GM23338 (cell line): ENCODE measurements at regions not wholly inside any gene's neighbourhood (a gene's known extent, or its start where the extent isn't known, plus 50 kb on each side); places are given as distances from the start of the nearest gene placed in this dataset.
"Not testable (repeated sequence)": the region's sequence is repeated elsewhere in the genome, so short reads cannot be mapped to it uniquely, and the experiment has no call there.

Source experiments
- ATAC-seq: fragments of 200-7000 bp; cut with Tn5 transposase; 3 replicates; pipeline ENCODE4 v1.9.1; 2020
- DNase-seq: peaks from one replicate; pipeline ENCODE4 v3.0.0-alpha.2; 2015; ENCODE audit warnings: low spot score
- H2AFZ ChIP-seq: fragments of 200-600 bp; sonication (generic); 2 replicates; pipeline ENCODE4 v1.8.0; 2016; ENCODE audit warnings: antibody characterized with exemption, mild to moderate bottlenecking, moderate library complexity
- H3F3A ChIP-seq: fragments of 200-600 bp; sonication (generic); replicated peaks from 2 replicates; pipeline ENCODE4 v1.8.0; 2017; ENCODE audit warnings: antibody characterized with exemption, mixed run types, low read depth
- H3K27ac ChIP-seq: fragments of 200-600 bp; sonication (generic); 2 replicates; pipeline ENCODE4 v1.6.1; 2016; ENCODE audit warnings: low read depth
- H3K27me3 ChIP-seq: fragments of 200-600 bp; sonication (generic); 2 replicates; pipeline ENCODE4 v1.8.0; 2016; ENCODE audit warnings: mild to moderate bottlenecking, mixed run types, moderate library complexity; ENCODE audit not compliant: insufficient read depth
- H3K36me3 ChIP-seq: fragments of 200-600 bp; sonication (generic); 2 replicates; pipeline ENCODE4 v1.8.0; 2016; ENCODE audit warnings: mild to moderate bottlenecking; ENCODE audit not compliant: insufficient read depth
- H3K4me1 ChIP-seq: fragments of 200-600 bp; sonication (generic); 2 replicates; pipeline ENCODE4 v1.8.0; 2016; ENCODE audit warnings: mild to moderate bottlenecking, moderate library complexity; ENCODE audit not compliant: insufficient read depth
- H3K4me2 ChIP-seq: fragments of 200-600 bp; sonication (generic); 2 replicates; pipeline ENCODE4 v1.7.1; 2017; ENCODE audit warnings: mixed run types
- H3K4me3 ChIP-seq: fragments of 200-600 bp; sonication (generic); 2 replicates; pipeline ENCODE4 v1.6.1; 2016; ENCODE audit warnings: mixed run types
- H3K79me2 ChIP-seq: fragments of 200-600 bp; sonication (generic); replicated peaks from 2 replicates; pipeline ENCODE4 v1.8.0; 2017; ENCODE audit warnings: mild to moderate bottlenecking; ENCODE audit not compliant: insufficient read depth
- H3K9me2 ChIP-seq: fragments of 200-600 bp; sonication (generic); 2 replicates; pipeline ENCODE4 v1.8.0; 2017; ENCODE audit not compliant: insufficient read depth
- H4K20me1 ChIP-seq: fragments of 200-600 bp; sonication (generic); replicated peaks from 2 replicates; pipeline ENCODE4 v1.8.0; 2017; ENCODE audit warnings: mild to moderate bottlenecking; ENCODE audit not compliant: insufficient read depth
- H3K27ac Mint-ChIP-seq: 2 replicates; pipeline ENCODE4 v1.8.0; 2020; ENCODE audit warnings: inconsistent platforms, mild to moderate bottlenecking, moderate library complexity, mixed read lengths
- H3K27me3 Mint-ChIP-seq: 3 replicates; pipeline ENCODE4 v1.8.0; 2022; ENCODE audit warnings: low read depth, mild to moderate bottlenecking, moderate library complexity, mixed read lengths, inconsistent platforms; ENCODE audit not compliant: insufficient read depth, poor library complexity
- H3K36me3 Mint-ChIP-seq: 3 replicates; pipeline ENCODE4 v1.8.0; 2021; ENCODE audit warnings: low read depth, mild to moderate bottlenecking, inconsistent platforms, moderate library complexity, mixed read lengths
- H3K4me1 Mint-ChIP-seq: 3 replicates; pipeline ENCODE4 v1.8.0; 2020; ENCODE audit warnings: mild to moderate bottlenecking, inconsistent platforms, mixed read lengths
- H3K4me3 Mint-ChIP-seq: 3 replicates; pipeline ENCODE4 v1.8.0; 2021; ENCODE audit warnings: moderate library complexity, mild to moderate bottlenecking, inconsistent platforms, mixed read lengths
- H3K9me3 Mint-ChIP-seq: 3 replicates; pipeline ENCODE4 v1.8.0; 2020; ENCODE audit warnings: moderate library complexity, mild to moderate bottlenecking, inconsistent platforms, mixed read lengths
- CREB1 ChIP-seq: fragments of 250-450 bp; sonication (Bioruptor Pico); IDR thresholded peaks from 2 replicates; pipeline ENCODE4 v1.5.0; 2020; ENCODE audit warnings: low read depth, mild to moderate bottlenecking, moderate library complexity
- ZNF114 ChIP-seq: fragments of 250-450 bp; sonication (Bioruptor Pico); IDR thresholded peaks from 2 replicates; pipeline ENCODE4 v1.5.0; 2020; ENCODE audit warnings: mild to moderate bottlenecking, moderate library complexity
- TF ChIP-seq, protein P1 (sequence below): IDR thresholded peaks from one replicate; pipeline ENCODE4 v1.6.1; 2018; ENCODE audit warnings: antibody characterized with exemption; ENCODE audit not compliant: unreplicated experiment

DNA sequence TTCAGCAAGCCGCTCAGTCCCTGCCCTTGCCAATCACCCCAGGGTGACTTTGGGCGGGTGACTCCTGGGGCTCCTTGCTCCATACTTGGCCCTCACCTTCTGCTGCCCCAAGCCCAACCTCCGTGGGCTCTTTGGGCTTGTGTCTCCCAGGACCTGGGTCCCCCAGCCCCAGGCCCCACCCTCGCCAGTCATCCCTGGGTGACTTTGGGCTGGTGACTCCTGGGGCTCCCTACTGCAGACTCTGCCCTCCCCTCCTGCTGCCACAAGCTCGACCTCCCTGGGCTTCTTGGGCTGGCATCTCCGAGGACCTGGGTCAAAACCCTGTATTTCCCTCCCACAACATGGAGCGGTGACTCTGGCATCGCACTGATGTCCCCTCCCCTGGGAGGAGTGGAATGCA lies 151.5 kb downstream of the GOLGA6L4 start (continued):
- TF ChIP-seq ZNF114 (CRISPR knock-in tag) (no peak), CREB1 (CRISPR knock-in tag) (no peak)
- TF ChIP-seq, protein P1, sequence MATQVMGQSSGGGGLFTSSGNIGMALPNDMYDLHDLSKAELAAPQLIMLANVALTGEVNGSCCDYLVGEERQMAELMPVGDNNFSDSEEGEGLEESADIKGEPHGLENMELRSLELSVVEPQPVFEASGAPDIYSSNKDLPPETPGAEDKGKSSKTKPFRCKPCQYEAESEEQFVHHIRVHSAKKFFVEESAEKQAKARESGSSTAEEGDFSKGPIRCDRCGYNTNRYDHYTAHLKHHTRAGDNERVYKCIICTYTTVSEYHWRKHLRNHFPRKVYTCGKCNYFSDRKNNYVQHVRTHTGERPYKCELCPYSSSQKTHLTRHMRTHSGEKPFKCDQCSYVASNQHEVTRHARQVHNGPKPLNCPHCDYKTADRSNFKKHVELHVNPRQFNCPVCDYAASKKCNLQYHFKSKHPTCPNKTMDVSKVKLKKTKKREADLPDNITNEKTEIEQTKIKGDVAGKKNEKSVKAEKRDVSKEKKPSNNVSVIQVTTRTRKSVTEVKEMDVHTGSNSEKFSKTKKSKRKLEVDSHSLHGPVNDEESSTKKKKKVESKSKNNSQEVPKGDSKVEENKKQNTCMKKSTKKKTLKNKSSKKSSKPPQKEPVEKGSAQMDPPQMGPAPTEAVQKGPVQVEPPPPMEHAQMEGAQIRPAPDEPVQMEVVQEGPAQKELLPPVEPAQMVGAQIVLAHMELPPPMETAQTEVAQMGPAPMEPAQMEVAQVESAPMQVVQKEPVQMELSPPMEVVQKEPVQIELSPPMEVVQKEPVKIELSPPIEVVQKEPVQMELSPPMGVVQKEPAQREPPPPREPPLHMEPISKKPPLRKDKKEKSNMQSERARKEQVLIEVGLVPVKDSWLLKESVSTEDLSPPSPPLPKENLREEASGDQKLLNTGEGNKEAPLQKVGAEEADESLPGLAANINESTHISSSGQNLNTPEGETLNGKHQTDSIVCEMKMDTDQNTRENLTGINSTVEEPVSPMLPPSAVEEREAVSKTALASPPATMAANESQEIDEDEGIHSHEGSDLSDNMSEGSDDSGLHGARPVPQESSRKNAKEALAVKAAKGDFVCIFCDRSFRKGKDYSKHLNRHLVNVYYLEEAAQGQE, result no peak

DNA sequence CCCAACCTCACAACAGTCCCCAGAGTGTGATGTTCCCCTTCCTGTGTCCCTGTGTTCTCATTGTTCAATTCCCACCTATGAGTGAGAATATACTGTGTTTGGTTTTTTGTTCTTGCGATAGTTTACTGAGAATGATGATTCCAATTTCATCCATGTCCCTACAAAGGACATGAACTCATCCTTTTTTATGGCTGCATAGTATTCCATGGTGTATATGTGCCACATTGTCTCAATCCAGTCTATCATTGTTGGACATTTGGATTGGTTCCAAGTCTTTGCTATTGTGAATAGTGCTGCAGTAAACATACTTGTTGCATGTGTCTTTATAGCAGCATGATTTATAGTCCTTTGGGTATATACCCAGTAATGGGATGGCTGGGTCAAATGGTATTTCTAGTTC lies 152.6 kb downstream of the GOLGA6L4 start:
- H3F3A ChIP-seq, ATAC-seq, H3K4me2 ChIP-seq, H3K9me2 ChIP-seq, H2AFZ ChIP-seq, H3K36me3 Mint-ChIP-seq, H3K4me1 Mint-ChIP-seq, H3K4me3 Mint-ChIP-seq, H3K9me3 Mint-ChIP-seq, H3K27me3 ChIP-seq, H3K4me3 ChIP-seq, DNase-seq, H3K4me1 ChIP-seq, H3K27ac ChIP-seq, H4K20me1 ChIP-seq, H3K27ac Mint-ChIP-seq, H3K36me3 ChIP-seq, H3K79me2 ChIP-seq: not testable (repeated sequence)
- H3K27me3 Mint-ChIP-seq, result peaks cover 14% of the 10 kb centered on the region

DNA sequence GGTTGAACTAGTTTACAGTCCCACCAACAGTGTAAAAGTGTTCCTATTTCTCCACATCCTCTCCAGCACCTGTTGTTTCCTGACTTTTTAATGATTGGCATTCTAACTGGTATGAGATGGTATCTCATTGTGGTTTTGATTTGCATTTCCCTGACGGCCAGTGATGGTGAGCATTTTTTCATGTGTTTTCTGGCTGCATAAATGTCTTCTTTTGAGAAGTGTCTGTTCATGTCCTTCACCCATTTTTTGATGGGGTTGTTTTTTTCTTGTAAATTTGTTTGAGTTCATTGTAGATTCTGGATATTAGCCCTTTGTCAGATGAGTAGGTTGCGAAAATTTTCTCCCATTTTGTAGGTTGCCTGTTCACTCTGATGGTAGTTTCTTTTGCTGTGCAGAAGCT lies 153.1 kb downstream of the GOLGA6L4 start:
- not testable (repeated sequence) for H3K27ac Mint-ChIP-seq, H3K4me1 ChIP-seq, H3K4me3 ChIP-seq, H3K36me3 Mint-ChIP-seq, ATAC-seq, H3K4me2 ChIP-seq, H4K20me1 ChIP-seq, H3F3A ChIP-seq, H3K79me2 ChIP-seq, H3K27ac ChIP-seq, H3K4me3 Mint-ChIP-seq, H3K4me1 Mint-ChIP-seq, DNase-seq, H3K27me3 ChIP-seq, H3K9me2 ChIP-seq, H3K36me3 ChIP-seq, H2AFZ ChIP-seq, H3K9me3 Mint-ChIP-seq
- H3K27me3 Mint-ChIP-seq, result peaks cover 17% of the 10 kb centered on the region

DNA sequence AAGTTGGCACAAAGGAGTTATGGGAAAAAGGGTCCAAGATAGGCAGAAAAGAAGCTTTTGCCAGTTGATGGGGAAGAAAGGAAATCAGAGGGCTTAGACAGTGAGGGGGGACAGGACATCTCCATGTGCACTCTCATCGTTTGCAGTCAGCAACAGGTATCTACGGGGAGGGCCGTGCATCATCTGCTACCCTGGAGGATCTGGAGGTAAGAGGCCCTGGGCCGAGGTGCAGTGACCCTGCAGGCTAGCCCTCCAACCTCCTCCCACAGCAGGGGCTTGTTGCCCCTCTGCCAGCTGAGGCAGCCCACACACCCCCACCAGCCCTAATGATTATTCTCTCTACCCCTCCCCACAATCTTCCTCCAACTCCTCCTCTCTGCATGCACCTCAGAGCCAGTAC lies 154.8 kb downstream of the GOLGA6L4 start:
- H3K27ac ChIP-seq, H3K4me3 Mint-ChIP-seq, ATAC-seq, H3K36me3 Mint-ChIP-seq, H3K27me3 ChIP-seq, H3K79me2 ChIP-seq, H3K27ac Mint-ChIP-seq, H3F3A ChIP-seq, H3K4me2 ChIP-seq, H3K9me2 ChIP-seq, H2AFZ ChIP-seq, H3K4me3 ChIP-seq, DNase-seq, H4K20me1 ChIP-seq, H3K36me3 ChIP-seq, H3K9me3 Mint-ChIP-seq, H3K4me1 Mint-ChIP-seq, H3K4me1 ChIP-seq: not testable (repeated sequence)
- peaks cover 14% of the 10 kb centered on the region for H3K27me3 Mint-ChIP-seq
